AG04449 (cell line): ENCODE measurements at regions not wholly inside any gene's neighbourhood (a gene's known extent, or its start where the extent isn't known, plus 50 kb on each side); places are given as distances from the start of the nearest gene placed in this dataset.
A peak's percentile ranks its signal among the peaks of the same experiment; 100 is the strongest.

Experiments
- CTCF ChIA-PET: fragments of 350-600 bp; formaldehyde crosslinking; extraction: SDS; loops from one replicate; lab custom pipeline; 2021; ENCODE audit warnings: antibody characterized with exemption; lab: Yijun Ruan, JAX
- POLR2A ChIA-PET: fragments of 400-600, 350-600 bp; formaldehyde crosslinking; extraction: SDS; loops from one replicate; lab custom pipeline; 2020; ENCODE audit warnings: antibody characterized with exemption, inconsistent platforms; lab: Yijun Ruan, JAX
- DNase-seq: peaks from one replicate; pipeline ENCODE4 v3.0.0-alpha.2; 2010; ENCODE audit warnings: low read depth, low spot score
- H3K4me3 ChIP-seq: 2 replicates; pipeline ENCODE4 v1.5.1; 2011; ENCODE audit warnings: low read depth, mild to moderate bottlenecking, control low read depth, low read length
- TF ChIP-seq, protein P1 (sequence below): IDR thresholded peaks from one replicate; pipeline ENCODE4 v1.5.1; 2011; ENCODE audit warnings: mild to moderate bottlenecking, moderate library complexity, low read length, control low read depth, inconsistent platforms; ENCODE audit not compliant: insufficient read depth; ENCODE audit errors: missing control alignments

DNA sequence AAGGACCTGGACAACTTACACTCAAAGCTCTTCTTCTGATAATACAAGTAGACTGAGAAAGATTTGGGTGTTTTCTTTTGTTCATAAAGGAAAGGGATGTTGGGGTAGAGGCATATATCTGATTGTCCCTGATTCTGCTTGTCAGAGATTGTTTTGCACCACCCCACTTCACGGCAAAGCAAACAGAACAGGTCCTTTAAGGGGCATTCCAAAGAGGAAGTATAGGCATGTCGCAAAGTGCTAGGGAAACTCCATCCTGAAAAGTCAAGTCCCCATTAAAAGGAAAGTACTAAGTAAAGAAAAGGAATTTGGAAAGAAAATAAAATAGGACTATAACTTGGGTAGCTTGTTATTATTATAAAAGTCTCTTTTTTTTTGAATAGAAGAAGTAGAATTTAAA lies 233.0 kb downstream of the DNAJB9 start:
- ChIA-PET POLR2A (no interaction called here), CTCF (no interaction called here)
- no peak overlapping the region for H3K4me3 ChIP-seq
- no peak for DNase-seq
- TF ChIP-seq, protein P1, sequence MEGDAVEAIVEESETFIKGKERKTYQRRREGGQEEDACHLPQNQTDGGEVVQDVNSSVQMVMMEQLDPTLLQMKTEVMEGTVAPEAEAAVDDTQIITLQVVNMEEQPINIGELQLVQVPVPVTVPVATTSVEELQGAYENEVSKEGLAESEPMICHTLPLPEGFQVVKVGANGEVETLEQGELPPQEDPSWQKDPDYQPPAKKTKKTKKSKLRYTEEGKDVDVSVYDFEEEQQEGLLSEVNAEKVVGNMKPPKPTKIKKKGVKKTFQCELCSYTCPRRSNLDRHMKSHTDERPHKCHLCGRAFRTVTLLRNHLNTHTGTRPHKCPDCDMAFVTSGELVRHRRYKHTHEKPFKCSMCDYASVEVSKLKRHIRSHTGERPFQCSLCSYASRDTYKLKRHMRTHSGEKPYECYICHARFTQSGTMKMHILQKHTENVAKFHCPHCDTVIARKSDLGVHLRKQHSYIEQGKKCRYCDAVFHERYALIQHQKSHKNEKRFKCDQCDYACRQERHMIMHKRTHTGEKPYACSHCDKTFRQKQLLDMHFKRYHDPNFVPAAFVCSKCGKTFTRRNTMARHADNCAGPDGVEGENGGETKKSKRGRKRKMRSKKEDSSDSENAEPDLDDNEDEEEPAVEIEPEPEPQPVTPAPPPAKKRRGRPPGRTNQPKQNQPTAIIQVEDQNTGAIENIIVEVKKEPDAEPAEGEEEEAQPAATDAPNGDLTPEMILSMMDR, result no peak

DNA sequence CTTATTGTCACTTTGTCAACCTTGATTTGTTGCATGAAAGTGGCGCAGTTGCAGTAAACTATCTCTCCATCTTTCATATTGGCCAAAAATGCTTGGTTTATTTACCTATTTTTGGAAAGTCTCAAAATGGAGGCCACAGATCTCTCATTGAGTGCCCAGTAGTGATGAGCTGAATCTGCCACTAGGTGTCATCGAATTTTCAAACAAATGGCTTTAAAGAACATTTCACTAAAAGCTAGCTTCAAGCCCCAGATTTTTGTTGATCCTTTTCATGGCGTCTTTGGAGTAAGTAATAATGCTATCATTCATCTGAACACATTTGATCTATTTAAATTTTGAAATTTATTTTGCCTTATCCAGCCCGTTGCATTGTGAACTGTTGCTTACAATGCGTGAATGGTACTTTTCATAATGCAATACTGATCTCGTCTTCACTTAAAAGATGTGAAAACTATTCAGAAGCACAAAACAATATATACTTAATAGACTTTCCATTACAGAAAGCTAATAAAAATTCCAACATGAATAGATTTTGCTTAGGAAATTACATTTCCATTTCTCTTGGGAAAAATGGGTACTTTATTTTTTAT lies 236.2 kb downstream of the DNAJB9 start:
- no peak overlapping the region for H3K4me3 ChIP-seq
- TF ChIP-seq, protein P1, result peak; percentile 26
- ChIA-PET CTCF (interaction anchor here (1.5 kb wide), 1 partner anchor 14 kb away, joined by 5 read pairs; no protein-coding TSS in a partner anchor), POLR2A (no interaction called here)
- DNase-seq, result no peak

DNA sequence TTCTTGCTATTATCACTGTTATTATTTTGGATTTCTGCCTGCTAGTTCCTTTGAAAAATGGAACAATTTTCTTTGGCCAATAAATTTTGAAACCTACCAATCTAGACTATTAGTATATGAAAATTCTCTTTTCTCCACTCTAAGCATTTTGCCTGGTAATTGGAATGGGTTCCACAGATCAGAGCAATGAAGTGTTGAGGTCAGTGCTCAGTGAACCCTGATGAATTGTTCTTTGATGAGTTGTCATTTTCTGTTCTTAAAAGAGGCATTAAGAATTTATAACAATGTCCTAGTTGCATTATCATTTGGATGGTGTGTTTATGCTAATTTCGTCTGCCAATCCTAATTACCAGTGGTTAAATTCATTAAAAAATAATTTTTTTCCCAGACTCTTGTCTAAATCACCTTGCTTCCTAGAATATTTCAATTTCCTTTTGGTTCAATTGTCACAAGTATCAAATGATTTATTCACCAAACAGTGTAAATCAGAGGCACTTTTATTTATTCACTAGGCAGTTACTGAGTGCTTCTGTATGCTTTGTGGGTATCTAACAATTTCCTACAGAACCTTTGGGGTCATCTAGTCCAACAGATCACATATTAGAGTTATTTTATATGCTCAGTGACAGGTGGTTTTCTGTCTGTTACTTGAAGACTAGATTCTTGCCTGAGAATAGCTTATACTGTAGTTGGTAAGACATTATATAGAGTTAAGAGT lies 239.0 kb downstream of the DNAJB9 start:
- ChIA-PET CTCF (no interaction called here), POLR2A (no interaction called here)
- no peak overlapping the region for H3K4me3 ChIP-seq
- no peak for DNase-seq
- TF ChIP-seq, protein P1, result no peak

DNA sequence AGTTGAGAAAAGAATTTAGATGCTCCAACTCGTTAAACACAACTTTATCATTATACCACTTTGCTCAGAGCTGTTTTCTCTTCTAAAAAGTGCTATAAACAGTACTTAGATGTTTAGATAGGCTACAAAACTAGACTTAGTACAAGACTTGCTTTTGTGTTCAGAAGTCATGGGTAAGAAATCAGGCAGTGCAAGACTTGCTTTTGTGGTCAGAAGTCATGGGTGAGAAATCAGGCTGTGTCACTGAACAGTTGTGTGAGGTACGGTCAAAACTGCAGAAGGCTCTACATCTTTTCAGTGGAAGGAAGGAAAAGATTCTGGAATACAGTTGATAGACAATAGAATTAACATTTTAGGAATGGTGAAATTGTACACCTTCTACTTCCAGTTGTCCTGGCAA lies 239.7 kb downstream of the DNAJB9 start:
- ChIA-PET POLR2A (no interaction called here), CTCF (no interaction called here)
- TF ChIP-seq, protein P1, result no peak

DNA sequence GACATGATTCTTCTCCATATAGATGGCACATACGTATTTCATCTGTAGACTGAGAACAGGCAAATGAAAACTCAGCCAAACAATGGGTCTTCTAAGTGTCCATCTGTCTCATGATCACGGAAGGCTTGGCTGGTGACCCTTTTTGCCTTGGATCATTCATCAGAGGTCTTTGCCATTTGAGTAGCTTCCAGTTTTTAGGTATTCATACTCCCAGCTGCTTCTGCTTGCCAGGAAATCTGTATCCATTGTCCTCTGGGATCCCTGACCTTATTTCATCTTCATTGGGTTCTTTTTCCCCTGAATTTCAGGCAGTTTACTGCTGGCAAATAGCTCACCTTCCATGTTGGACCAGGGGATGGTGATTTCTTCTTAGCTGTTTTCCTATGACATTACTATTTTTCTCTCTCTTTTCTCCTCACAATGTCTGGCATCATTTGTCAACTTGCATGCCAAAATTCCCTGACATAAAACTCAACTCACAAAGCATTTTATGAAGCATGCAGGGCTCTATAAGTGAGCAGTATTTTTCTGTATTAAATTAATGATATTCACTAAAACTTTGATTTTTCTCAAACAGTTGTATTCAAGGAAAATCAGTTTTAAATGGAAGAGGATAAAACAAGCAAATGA lies 241.2 kb downstream of the DNAJB9 start:
- no peak overlapping the region for H3K4me3 ChIP-seq
- ChIA-PET POLR2A (no interaction called here), CTCF (no interaction called here)
- TF ChIP-seq, protein P1, result no peak
- no peak for DNase-seq

More for the DNA sequence above, 239.7 kb downstream of the DNAJB9 start:
- no peak overlapping the region for H3K4me3 ChIP-seq
- no peak for DNase-seq
